ENCODE measurements at regions not wholly inside any gene's neighbourhood (a gene's known extent, or its start where the extent isn't known, plus 50 kb on each side); places are given as distances from the start of the nearest gene placed in this dataset.

GRCh38 chr1:190608282-190608681 lies 130.6 kb upstream of the BRINP3 start:
- no peak for TF ChIP-seq CTCF (IDR thresholded peaks at IDR 0.05; ENCODE audit: insufficient read depth, low read depth, low read length)
- TF ChIP-seq EZH2 (IDR thresholded peaks at IDR 0.05; ENCODE audit: insufficient read depth, low read length) = no peak
